SK-N-SH treated with all-trans-retinoic acid at 6 μM for 48 hours (cell line): ENCODE measurements at regions not wholly inside any gene's neighbourhood (a gene's known extent, or its start where the extent isn't known, plus 50 kb on each side); places are given as distances from the start of the nearest gene placed in this dataset.

ENCODE experiments used
- CREB5 ChIP-seq: fragments of 250-450 bp; sonication (Bioruptor Pico); IDR thresholded peaks from 2 replicates; pipeline ENCODE4 v1.5.1; 2020; ENCODE audit warnings: low read depth, mild to moderate bottlenecking, moderate library complexity
- CSDC2 ChIP-seq: fragments of 250-450 bp; sonication (Bioruptor Pico); IDR thresholded peaks from 2 replicates; pipeline ENCODE4 v1.5.0; 2020; ENCODE audit warnings: mild to moderate bottlenecking, moderate library complexity
- ISL1 ChIP-seq: fragments of 250-450 bp; sonication (Bioruptor Pico); IDR thresholded peaks from 2 replicates; pipeline ENCODE4 v2.1.2; 2022; ENCODE audit warnings: mild to moderate bottlenecking, moderate library complexity
- OSR1 ChIP-seq: fragments of 250-450 bp; sonication (Bioruptor Pico); IDR thresholded peaks from 2 replicates; pipeline ENCODE4 v1.8.0; 2022; ENCODE audit warnings: moderate library complexity, mild to moderate bottlenecking, inconsistent platforms
- PATZ1 ChIP-seq: fragments of 250-450 bp; sonication (Bioruptor Pico); IDR thresholded peaks from 2 replicates; pipeline ENCODE4 v1.8.0; 2020; ENCODE audit warnings: mild to moderate bottlenecking, moderate library complexity, borderline replicate concordance
- RARB ChIP-seq: fragments of 250-450 bp; sonication (Bioruptor Pico); IDR thresholded peaks from 2 replicates; pipeline ENCODE4 v1.8.0; 2021; ENCODE audit warnings: mild to moderate bottlenecking, moderate library complexity
- TCF4 ChIP-seq: fragments of 250-450 bp; sonication (Bioruptor Pico); IDR thresholded peaks from 2 replicates; pipeline ENCODE4 v1.8.0; 2021; ENCODE audit warnings: mild to moderate bottlenecking, moderate library complexity, borderline replicate concordance
- TOX ChIP-seq: fragments of 250-450 bp; sonication (Bioruptor Pico); IDR thresholded peaks from 2 replicates; pipeline ENCODE4 v1.8.0; 2021; ENCODE audit warnings: mild to moderate bottlenecking, moderate library complexity, borderline replicate concordance
- ZFP3 ChIP-seq: fragments of 250-450 bp; sonication (Bioruptor Pico); IDR thresholded peaks from 2 replicates; pipeline ENCODE4 v1.5.0; 2020; ENCODE audit warnings: mild to moderate bottlenecking, moderate library complexity
- ZFP30 ChIP-seq: fragments of 450-650 bp; formaldehyde crosslinking; IDR thresholded peaks from 2 replicates; pipeline ENCODE4 v1.5.0; 2022; ENCODE audit warnings: mild to moderate bottlenecking, moderate library complexity
- ZNF565 ChIP-seq: fragments of 450-650 bp; formaldehyde crosslinking; conservative IDR thresholded peaks from 2 replicates; pipeline ENCODE4 v1.5.0; 2020; ENCODE audit warnings: low read depth, mild to moderate bottlenecking, moderate library complexity
- ZNF70 ChIP-seq: fragments of 450-650 bp; formaldehyde crosslinking; IDR thresholded peaks from 2 replicates; pipeline ENCODE4 v1.5.0; 2020; ENCODE audit warnings: mild to moderate bottlenecking, moderate library complexity
- ZNF8 ChIP-seq: fragments of 450-650 bp; formaldehyde crosslinking; IDR thresholded peaks from 2 replicates; pipeline ENCODE4 v1.5.0; 2020; ENCODE audit warnings: mild to moderate bottlenecking, moderate library complexity
- TF ChIP-seq, protein P1 (sequence below): fragments of 250-450 bp; sonication (Bioruptor Pico); IDR thresholded peaks from 2 replicates; pipeline ENCODE4 v1.8.0; 2021; ENCODE audit warnings: low read depth, mild to moderate bottlenecking, moderate library complexity, borderline replicate concordance

DNA sequence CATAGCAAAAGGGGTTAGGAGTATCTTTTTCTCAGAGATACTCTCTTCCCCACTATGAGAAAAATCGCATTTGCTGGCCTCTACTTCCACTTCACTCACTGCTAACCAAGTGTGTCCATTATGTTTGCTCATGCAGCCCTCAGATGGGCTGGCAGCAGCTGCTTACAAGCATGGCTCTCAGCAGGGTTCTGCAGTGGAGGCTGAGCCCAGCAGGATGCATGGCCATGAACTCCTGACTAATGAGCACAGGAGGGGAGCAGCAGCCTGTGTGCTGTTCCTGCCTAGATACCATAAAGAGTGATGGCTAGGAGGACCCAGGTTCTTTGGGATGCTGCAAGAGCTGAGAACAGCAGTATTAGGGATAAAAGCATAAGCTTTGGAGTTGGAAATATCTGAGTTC is 316.9 kb upstream of the THSD7B start:
- no peak for TF ChIP-seq PATZ1 (CRISPR knock-in tag)
- no peak for TF ChIP-seq ZFP30 (CRISPR knock-in tag)
- no peak for TF ChIP-seq OSR1
- no peak for TF ChIP-seq ZFP3 (CRISPR knock-in tag)
- no peak for TF ChIP-seq ZNF565 (CRISPR knock-in tag)
- TF ChIP-seq TOX: no peak
- TF ChIP-seq CREB5: no peak
- no peak for TF ChIP-seq ISL1 (CRISPR knock-in tag)
- no peak for TF ChIP-seq CSDC2 (CRISPR knock-in tag)
- TF ChIP-seq ZNF8 (CRISPR knock-in tag): no peak
- no peak for TF ChIP-seq RARB (CRISPR knock-in tag)
- no peak for TF ChIP-seq TCF4
- TF ChIP-seq ZNF70: no peak
- TF ChIP-seq, protein P1, sequence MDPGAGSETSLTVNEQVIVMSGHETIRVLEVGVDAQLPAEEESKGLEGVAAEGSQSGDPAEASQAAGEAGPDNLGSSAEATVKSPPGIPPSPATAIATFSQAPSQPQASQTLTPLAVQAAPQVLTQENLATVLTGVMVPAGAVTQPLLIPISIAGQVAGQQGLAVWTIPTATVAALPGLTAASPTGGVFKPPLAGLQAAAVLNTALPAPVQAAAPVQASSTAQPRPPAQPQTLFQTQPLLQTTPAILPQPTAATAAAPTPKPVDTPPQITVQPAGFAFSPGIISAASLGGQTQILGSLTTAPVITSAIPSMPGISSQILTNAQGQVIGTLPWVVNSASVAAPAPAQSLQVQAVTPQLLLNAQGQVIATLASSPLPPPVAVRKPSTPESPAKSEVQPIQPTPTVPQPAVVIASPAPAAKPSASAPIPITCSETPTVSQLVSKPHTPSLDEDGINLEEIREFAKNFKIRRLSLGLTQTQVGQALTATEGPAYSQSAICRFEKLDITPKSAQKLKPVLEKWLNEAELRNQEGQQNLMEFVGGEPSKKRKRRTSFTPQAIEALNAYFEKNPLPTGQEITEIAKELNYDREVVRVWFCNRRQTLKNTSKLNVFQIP (CRISPR knock-in tag): no peak
